Ascending aorta (tissue), 2 donors: ENCODE measurements at regions not wholly inside any gene's neighbourhood (a gene's known extent, or its start where the extent isn't known, plus 50 kb on each side); places are given as distances from the start of the nearest gene placed in this dataset.

Source experiments
- DNase-seq, 2 donors: peaks; one replicate each; pipeline ENCODE4 v3.0.0-alpha.2; 2019; ENCODE audit warnings: low spot score in 2 of 2
- H3K27ac ChIP-seq, 2 donors: fragments of 200-600 bp; sonication (generic); one replicate each; pipeline ENCODE4 v1.5.1; 2016 to 2017; ENCODE audit warnings: mild to moderate bottlenecking in 1 of 2
- H3K27me3 ChIP-seq: fragments of 200-600 bp; sonication (generic); one replicate; pipeline ENCODE4 v1.5.1; 2017
- H3K36me3 ChIP-seq, 2 donors: fragments of 200-600 bp; sonication (generic); one replicate each; pipeline ENCODE4 v1.5.1; 2016
- H3K4me1 ChIP-seq, 2 donors: fragments of 200-600 bp; sonication (generic); one replicate each; pipeline ENCODE4 v1.5.1; 2016 to 2017; ENCODE audit warnings: mild to moderate bottlenecking in 1 of 2
- H3K4me3 ChIP-seq, 2 donors: fragments of 200-600 bp; sonication (generic); one replicate each; pipeline ENCODE4 v1.5.1; 2016 to 2017; ENCODE audit warnings: mild to moderate bottlenecking in 1 of 2
- H3K9me3 ChIP-seq, 2 donors: fragments of 200-600 bp; sonication (generic); one replicate each; pipeline ENCODE4 v1.5.1; 2016
- intact Hi-C: fragments of 100-400 bp; cut with DNase I; formaldehyde crosslinking; loops from one replicate; pipeline ENCODE4 v1.15.1; 2023
- TF ChIP-seq, protein P1 (sequence below), 3 experiments: fragments of 200-600 bp in 2 of 3; fragments of 450-650 bp in 1 of 3; sonication (generic) in 2 of 3; IDR thresholded peaks; one replicate each; pipeline ENCODE4 v1.5.1; 2016 to 2019; ENCODE audit warnings: antibody characterized with exemption in 3 of 3, mild to moderate bottlenecking in 1 of 3, moderate library complexity in 1 of 3

DNA sequence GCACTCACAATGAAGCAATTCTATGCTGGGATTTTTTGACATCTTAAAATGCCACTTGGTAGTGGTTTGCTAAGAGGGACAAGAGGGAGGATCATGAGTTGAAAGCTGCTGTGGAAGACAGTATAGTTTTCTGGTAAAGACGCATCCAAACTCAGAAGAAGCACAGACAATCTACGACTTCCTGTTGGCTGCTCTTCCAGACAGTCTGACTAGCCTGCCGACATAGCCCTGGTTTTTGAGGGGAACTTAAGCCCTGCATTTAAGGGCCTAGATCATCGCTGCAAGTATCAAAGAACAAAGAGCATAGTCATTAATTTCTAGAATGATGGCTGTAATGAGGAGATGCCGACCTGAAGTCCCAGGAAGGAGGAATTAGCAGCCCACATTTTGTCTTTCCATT lies 99.9 kb upstream of the IKZF1 start:
- Histone ChIP-seq H3K27me3 (no peaks in the 10 kb centered on the region), H3K4me3 (no peak overlapping the region), H3K4me1 (no peaks in the 10 kb centered on the region), H3K9me3 (no peaks in the 10 kb centered on the region), H3K36me3 (no peaks in the 10 kb centered on the region), H3K27ac (no peak overlapping the region)
- intact Hi-C loops, result no loop called here
- TF ChIP-seq, protein P1, sequence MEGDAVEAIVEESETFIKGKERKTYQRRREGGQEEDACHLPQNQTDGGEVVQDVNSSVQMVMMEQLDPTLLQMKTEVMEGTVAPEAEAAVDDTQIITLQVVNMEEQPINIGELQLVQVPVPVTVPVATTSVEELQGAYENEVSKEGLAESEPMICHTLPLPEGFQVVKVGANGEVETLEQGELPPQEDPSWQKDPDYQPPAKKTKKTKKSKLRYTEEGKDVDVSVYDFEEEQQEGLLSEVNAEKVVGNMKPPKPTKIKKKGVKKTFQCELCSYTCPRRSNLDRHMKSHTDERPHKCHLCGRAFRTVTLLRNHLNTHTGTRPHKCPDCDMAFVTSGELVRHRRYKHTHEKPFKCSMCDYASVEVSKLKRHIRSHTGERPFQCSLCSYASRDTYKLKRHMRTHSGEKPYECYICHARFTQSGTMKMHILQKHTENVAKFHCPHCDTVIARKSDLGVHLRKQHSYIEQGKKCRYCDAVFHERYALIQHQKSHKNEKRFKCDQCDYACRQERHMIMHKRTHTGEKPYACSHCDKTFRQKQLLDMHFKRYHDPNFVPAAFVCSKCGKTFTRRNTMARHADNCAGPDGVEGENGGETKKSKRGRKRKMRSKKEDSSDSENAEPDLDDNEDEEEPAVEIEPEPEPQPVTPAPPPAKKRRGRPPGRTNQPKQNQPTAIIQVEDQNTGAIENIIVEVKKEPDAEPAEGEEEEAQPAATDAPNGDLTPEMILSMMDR (IDR thresholded peaks at IDR 0.05), result no peak
- no peak for DNase-seq

DNA sequence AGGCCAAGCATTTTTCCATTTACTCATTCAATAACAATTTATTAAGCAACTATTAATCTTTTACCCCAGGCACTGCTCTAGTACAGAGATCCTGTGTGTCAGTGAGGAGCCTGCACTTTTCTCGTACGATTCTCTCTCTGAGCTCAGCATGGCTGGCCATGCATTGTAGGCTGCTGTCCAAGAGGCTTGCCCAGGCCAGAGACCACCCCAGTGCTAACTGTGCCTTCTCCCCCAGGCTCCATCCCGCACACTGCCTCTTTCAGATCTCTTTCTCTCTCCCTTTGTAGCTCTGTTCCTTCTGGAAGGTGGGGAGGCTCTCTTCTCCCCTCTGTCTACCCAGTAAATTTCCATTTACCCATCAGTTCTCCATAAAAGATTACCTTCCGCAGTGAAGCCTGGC lies 101.0 kb upstream of the IKZF1 start:
- no peak for DNase-seq
- Histone ChIP-seq H3K36me3 (no peaks in the 10 kb centered on the region), H3K27ac (no peak overlapping the region), H3K4me1 (no peaks in the 10 kb centered on the region), H3K27me3 (no peaks in the 10 kb centered on the region), H3K9me3 (no peaks in the 10 kb centered on the region), H3K4me3 (no peak overlapping the region)
- TF ChIP-seq, protein P1 (IDR thresholded peaks at IDR 0.05), result no peak
- intact Hi-C loops, result no loop called here

DNA sequence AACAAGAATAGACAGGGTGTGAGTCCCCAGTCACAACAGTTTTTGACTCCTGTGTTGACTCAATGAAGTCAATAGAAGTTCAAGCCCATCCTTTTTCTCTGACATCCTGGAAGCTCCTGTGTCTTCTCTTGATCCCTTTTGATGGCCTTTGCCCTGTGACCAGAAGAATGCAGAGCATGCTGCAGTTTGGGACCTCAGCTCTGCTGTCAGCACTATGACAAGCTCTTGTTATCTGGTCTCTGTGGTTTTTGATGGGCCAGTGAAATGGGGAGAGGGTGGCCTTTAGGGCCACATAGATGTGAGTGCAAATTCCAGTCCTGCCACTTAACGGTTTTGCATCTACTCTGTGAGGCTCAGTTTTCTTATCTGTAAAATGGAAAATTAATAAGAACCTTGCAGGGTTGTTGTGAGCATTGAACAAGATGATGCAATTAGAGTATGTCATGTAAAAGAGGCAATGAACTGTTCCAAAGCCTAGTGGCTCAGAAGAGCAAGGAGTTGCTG lies 102.4 kb upstream of the IKZF1 start:
- no peak overlapping the region for H3K27ac ChIP-seq

DNA sequence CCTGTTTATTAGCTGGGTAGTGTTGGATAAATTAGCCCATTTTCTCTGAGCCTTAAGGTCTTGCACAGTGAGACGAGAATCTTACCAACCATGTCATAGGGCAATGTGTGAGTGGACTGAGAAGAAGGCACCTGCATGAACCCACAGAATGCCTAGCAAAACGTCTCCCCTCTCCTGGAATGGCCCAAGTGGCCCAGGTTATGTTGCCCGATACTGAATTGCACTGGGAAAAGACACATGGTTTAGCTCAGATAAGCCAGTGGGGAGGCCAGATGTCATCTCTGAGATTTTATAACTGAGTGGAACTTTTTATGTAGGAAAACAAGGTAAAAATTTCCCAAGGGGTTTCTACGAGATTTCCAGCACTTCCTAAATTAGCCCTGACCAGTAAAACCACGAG lies 104.7 kb upstream of the IKZF1 start:
- Histone ChIP-seq H3K27me3 (no peaks in the 10 kb centered on the region), H3K27ac (no peak overlapping the region), H3K4me3 (no peak overlapping the region), H3K36me3 (no peaks in the 10 kb centered on the region), H3K4me1 (no peaks in the 10 kb centered on the region), H3K9me3 (no peaks in the 10 kb centered on the region)
- TF ChIP-seq, protein P1 (IDR thresholded peaks at IDR 0.05), result no peak
- intact Hi-C loops, result no loop called here
- no peak for DNase-seq

More for the DNA sequence above, 102.4 kb upstream of the IKZF1 start:
- Histone ChIP-seq H3K9me3 (no peaks in the 10 kb centered on the region), H3K36me3 (no peaks in the 10 kb centered on the region), H3K4me1 (no peaks in the 10 kb centered on the region), H3K27me3 (no peaks in the 10 kb centered on the region), H3K4me3 (no peak overlapping the region)
- TF ChIP-seq, protein P1 (IDR thresholded peaks at IDR 0.05), result no peak
- no peak for DNase-seq
- intact Hi-C loops, result no loop called here

DNA sequence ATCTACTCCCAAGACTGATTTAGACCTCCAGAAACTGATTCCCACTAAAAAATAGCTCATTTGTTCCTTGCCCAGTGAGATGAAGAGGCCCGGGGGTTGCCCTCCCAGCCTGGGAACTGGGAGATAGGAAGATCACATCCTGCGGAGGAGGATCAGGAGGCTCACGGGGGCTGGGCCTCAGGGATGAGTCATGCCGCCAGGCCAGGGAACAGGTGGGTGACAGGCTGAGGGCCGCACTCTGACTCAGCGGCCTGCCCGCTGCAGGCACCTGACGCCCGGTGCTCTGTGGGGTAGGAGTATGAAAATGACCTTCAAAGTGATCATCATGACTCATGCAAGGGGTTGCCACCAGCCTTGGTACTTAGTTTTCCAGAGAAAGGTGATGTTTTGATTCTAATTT lies 104.5 kb upstream of the ZPBP start:
- H3K4me1 ChIP-seq, result no peaks in the 10 kb centered on the region
- TF ChIP-seq, protein P1 (IDR thresholded peaks at IDR 0.05), result no peak
- H3K27me3 ChIP-seq, result no peaks in the 10 kb centered on the region
- intact Hi-C loops, result no loop called here
- no peak overlapping the region for H3K27ac ChIP-seq
- no peak overlapping the region for H3K4me3 ChIP-seq
- H3K9me3 ChIP-seq, result no peaks in the 10 kb centered on the region
- no peak for DNase-seq
- H3K36me3 ChIP-seq, result no peaks in the 10 kb centered on the region

DNA sequence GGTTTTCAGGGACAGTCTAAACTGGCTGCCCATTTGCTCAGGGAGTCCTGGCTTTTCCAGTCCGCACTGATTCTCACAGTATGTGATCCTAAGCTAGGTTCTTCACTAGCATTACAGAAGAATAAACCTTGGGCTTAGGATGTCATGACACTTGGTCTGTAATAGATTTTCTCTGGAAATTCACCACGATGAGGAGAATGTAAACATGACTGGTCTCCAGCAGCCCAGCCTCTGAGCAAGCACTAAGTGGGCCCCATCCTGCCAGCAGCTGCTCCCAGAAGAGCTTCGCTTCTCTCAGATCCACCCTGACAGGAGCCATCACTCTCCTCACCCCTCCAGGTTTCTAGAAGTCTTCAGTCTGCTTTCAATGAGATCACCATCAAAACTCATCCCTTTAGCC lies 103.7 kb upstream of the ZPBP start:
- no peaks in the 10 kb centered on the region for H3K4me1 ChIP-seq

More for the DNA sequence above, 103.7 kb upstream of the ZPBP start:
- intact Hi-C loops, result no loop called here
- Histone ChIP-seq H3K36me3 (no peaks in the 10 kb centered on the region), H3K9me3 (no peaks in the 10 kb centered on the region), H3K27me3 (no peaks in the 10 kb centered on the region), H3K27ac (no peak overlapping the region), H3K4me3 (no peak overlapping the region)
- TF ChIP-seq, protein P1 (IDR thresholded peaks at IDR 0.05), result no peak
- DNase-seq, result no peak
